Caco-2 (cell line): ENCODE measurements at regions not wholly inside any gene's neighbourhood (a gene's known extent, or its start where the extent isn't known, plus 50 kb on each side); places are given as distances from the start of the nearest gene placed in this dataset.

Experiments
- BruUV-seq: library from RNA; stranded (reverse); fragments of 400-500 nt; replicated peaks from 2 replicates; lab custom pipeline; 2021; lab: Mats Ljungman, UMichigan
- CTCF ChIA-PET: fragments of 300-600 bp; sonication (Branson Sonifier 250); formaldehyde crosslinking; loops from one replicate; lab custom pipeline; 2022; ENCODE audit warnings: antibody characterized with exemption; lab: Charles Lee
- POLR2A ChIA-PET: fragments of 300-600 bp; sonication (Branson Sonifier 250); formaldehyde crosslinking; loops from one replicate; lab custom pipeline; 2022; ENCODE audit warnings: antibody characterized with exemption; lab: Charles Lee
- DNase-seq, 2 experiments: peaks; one replicate each; pipeline versions ENCODE4 v3.0.0 to v3.0.0-alpha.2; 2020 to 2022
- H3K27me3 ChIP-seq: replicated peaks from 2 replicates; pipeline ENCODE4 v1.6.0; 2011; ENCODE audit warnings: low read length; ENCODE audit not compliant: control insufficient read depth, insufficient read depth
- H3K36me3 ChIP-seq: 2 replicates; pipeline ENCODE4 v1.5.1; 2011; ENCODE audit warnings: low read length; ENCODE audit not compliant: control insufficient read depth, insufficient read depth
- H3K4me1 ChIP-seq: fragments of 250-450 bp; sonication (Bioruptor Pico); 2 replicates; pipeline ENCODE4 v1.5.1; 2020; ENCODE audit warnings: mild to moderate bottlenecking
- H3K4me3 ChIP-seq: 2 replicates; pipeline ENCODE4 v1.5.1; 2011; ENCODE audit warnings: low read depth, mild to moderate bottlenecking, control low read depth, low read length
- H3K9me3 ChIP-seq: fragments of 250-450 bp; sonication (Bioruptor Pico); 2 replicates; pipeline ENCODE4 v1.5.1; 2020; ENCODE audit warnings: mild to moderate bottlenecking, moderate library complexity
- H3K27ac Mint-ChIP-seq: one replicate; pipeline ENCODE4 v1.8.0; 2022; ENCODE audit warnings: mixed read lengths; ENCODE audit not compliant: unreplicated experiment
- H3K27me3 Mint-ChIP-seq: one replicate; pipeline ENCODE4 v1.8.0; 2022; ENCODE audit warnings: mixed read lengths; ENCODE audit not compliant: insufficient read depth, unreplicated experiment
- H3K36me3 Mint-ChIP-seq: one replicate; pipeline ENCODE4 v1.8.0; 2022; ENCODE audit warnings: mild to moderate bottlenecking, mixed read lengths; ENCODE audit not compliant: insufficient read depth, unreplicated experiment
- H3K4me1 Mint-ChIP-seq: one replicate; pipeline ENCODE4 v1.8.0; 2022; ENCODE audit warnings: low read depth, mixed read lengths; ENCODE audit not compliant: unreplicated experiment
- H3K4me3 Mint-ChIP-seq: one replicate; pipeline ENCODE4 v1.8.0; 2022; ENCODE audit warnings: mild to moderate bottlenecking, moderate library complexity, mixed read lengths; ENCODE audit not compliant: unreplicated experiment
- H3K9me3 Mint-ChIP-seq: one replicate; pipeline ENCODE4 v1.8.0; 2022; ENCODE audit warnings: mixed read lengths; ENCODE audit not compliant: unreplicated experiment
- CTCF ChIP-seq, 2 experiments: fragments of 200-600 bp in 1 of 2; IDR thresholded peaks; 1 replicate in 1 of 2; 2 replicates in 1 of 2; pipeline versions ENCODE4 v1.5.1 to v1.8.0; 2011 to 2022; ENCODE audit warnings: antibody characterized with exemption in 1 of 2, control low read depth in 1 of 2, inconsistent platforms in 1 of 2, low read depth in 1 of 2, low read length in 1 of 2, mild to moderate bottlenecking in 1 of 2, moderate library complexity in 1 of 2; ENCODE audit not compliant: insufficient read depth in 1 of 2, severe bottlenecking in 1 of 2, unreplicated experiment in 1 of 2
- intact Hi-C: fragments of 100-400 bp; cut with micrococcal nuclease; formaldehyde crosslinking; loops from one replicate; pipeline ENCODE4 v1.10.0; 2022; ENCODE audit not compliant: unreplicated experiment

- no peak for DNase-seq
- intact Hi-C loops: loop anchor here (5.0 kb wide), 1 partner anchor 227 kb away; the partner anchor contains the start of gene ANKRD50
- BruUV-seq: no TSS peak
- H3K4me1 ChIP-seq: peaks cover 23% of the 10 kb centered on the region
- no peak for TF ChIP-seq CTCF (IDR thresholded peaks at IDR 0.05; ENCODE audit: insufficient read depth in 1 of 2, low read depth in 1 of 2, low read length in 1 of 2, severe bottlenecking in 1 of 2, unreplicated experiment in 1 of 2)
- no peak overlapping the region for H3K4me3 ChIP-seq
- Mint-ChIP-seq H3K36me3 (no peaks in the 10 kb centered on the region), H3K9me3 (no peaks in the 10 kb centered on the region), H3K4me3 (no peak overlapping the region), H3K27me3 (no peaks in the 10 kb centered on the region), H3K27ac (no peak overlapping the region), H3K4me1 (peaks cover 9% of the 10 kb centered on the region)
- no peaks in the 10 kb centered on the region for H3K27me3 ChIP-seq
- ChIA-PET POLR2A (no interaction called here), CTCF (no interaction called here)
- H3K36me3 ChIP-seq: no peaks in the 10 kb centered on the region
- 0 out of 2 replicates have a peak, but pooled peaks cover 3% of the 10 kb centered on the region for H3K9me3 ChIP-seq
Measured at GRCh38 chr4:124484940-124485339, 227.6 kb downstream of the ANKRD50 start.

GRCh38 chr4:124486423-124486822, 226.1 kb downstream of the ANKRD50 start:
- Histone ChIP-seq H3K4me1 (peaks cover 23% of the 10 kb centered on the region), H3K4me3 (no peak overlapping the region), H3K27me3 (no peaks in the 10 kb centered on the region), H3K9me3 (0 out of 2 replicates have a peak, but pooled peaks cover 3% of the 10 kb centered on the region), H3K36me3 (no peaks in the 10 kb centered on the region)
- peaks cover 9% of the 10 kb centered on the region for H3K4me1 Mint-ChIP-seq
- POLR2A ChIA-PET: no interaction called here
- CTCF ChIA-PET: no interaction called here
- no peaks in the 10 kb centered on the region for H3K9me3 Mint-ChIP-seq
- TF ChIP-seq CTCF (IDR thresholded peaks at IDR 0.05; ENCODE audit: insufficient read depth in 1 of 2, low read depth in 1 of 2, low read length in 1 of 2, severe bottlenecking in 1 of 2, unreplicated experiment in 1 of 2): no peak
- no peak for DNase-seq
- no peaks in the 10 kb centered on the region for H3K27me3 Mint-ChIP-seq
- BruUV-seq: no TSS peak
- no peaks in the 10 kb centered on the region for H3K36me3 Mint-ChIP-seq
- intact Hi-C loops: no loop called here
- no peak overlapping the region for H3K4me3 Mint-ChIP-seq
- H3K27ac Mint-ChIP-seq: no peak overlapping the region

GRCh38 chr4:124487651-124488050, 224.9 kb downstream of the ANKRD50 start:
- Mint-ChIP-seq H3K27me3 (no peaks in the 10 kb centered on the region), H3K9me3 (no peaks in the 10 kb centered on the region), H3K36me3 (no peaks in the 10 kb centered on the region), H3K27ac (no peak overlapping the region), H3K4me1 (peaks cover 9% of the 10 kb centered on the region), H3K4me3 (no peak overlapping the region)
- BruUV-seq: no TSS peak
- Histone ChIP-seq H3K9me3 (0 out of 2 replicates have a peak, but pooled peaks cover 3% of the 10 kb centered on the region), H3K4me1 (peaks cover 21% of the 10 kb centered on the region), H3K4me3 (no peak overlapping the region), H3K36me3 (no peaks in the 10 kb centered on the region), H3K27me3 (no peaks in the 10 kb centered on the region)
- DNase-seq: no peak
- no peak for TF ChIP-seq CTCF (IDR thresholded peaks at IDR 0.05; ENCODE audit: insufficient read depth in 1 of 2, low read depth in 1 of 2, low read length in 1 of 2, severe bottlenecking in 1 of 2, unreplicated experiment in 1 of 2)
- ChIA-PET CTCF (no interaction called here), POLR2A (no interaction called here)
- intact Hi-C loops: no loop called here
